Pancreas (tissue), 10 donors: ENCODE measurements at regions not wholly inside any gene's neighbourhood (a gene's known extent, or its start where the extent isn't known, plus 50 kb on each side); places are given as distances from the start of the nearest gene placed in this dataset.

Experiments used
- ATAC-seq, 4 donors: fragments of 200-7000 bp; cut with Tn5 transposase; one replicate each; pipeline versions ENCODE4 v1.8.0 to v1.9.1; 2020; ENCODE audit warnings: mild to moderate bottlenecking in 4 of 4, moderate library complexity in 4 of 4
- DNase-seq, 6 donors: peaks; one replicate each; pipeline ENCODE4 v3.0.0-alpha.2; 2020
- FAIRE-seq: peaks from 2 replicates; lab custom pipeline; 2012; peaks lifted over from hg19 to GRCh38; lab: Jason Lieb, UNC
- H3K27ac ChIP-seq, 4 donors: fragments of 200-600 bp; sonication (generic); 1 replicate in 3 of 4; 2 replicates in 1 of 4; pipeline versions ENCODE4 v1.5.0 to v1.8.0; 2020
- H3K27me3 ChIP-seq, 4 donors: fragments of 200-600 bp; one replicate each; pipeline ENCODE4 v1.8.0; 2021
- H3K36me3 ChIP-seq, 3 donors: fragments of 200-600 bp; sonication (generic) in 1 of 3; one replicate each; pipeline versions ENCODE4 v1.5.0 to v1.8.0; 2020 to 2021
- H3K4me1 ChIP-seq, 3 donors: fragments of 200-600 bp; one replicate each; pipeline ENCODE4 v1.8.0; 2021
- H3K4me3 ChIP-seq, 4 donors: fragments of 200-600 bp; sonication (generic) in 2 of 4; one replicate each; pipeline versions ENCODE4 v1.5.0 to v1.8.0; 2020 to 2021
- H3K9me3 ChIP-seq, 4 donors: fragments of 200-600 bp; one replicate each; pipeline ENCODE4 v1.8.0; 2021
- WGBS, 2 donors: extraction: QIAGEN DNeasy Blood & Tissue Kit; methylation state at CpG; one replicate each; pipeline ENCODE4 v1.1.7; 2013; 5-methylcytosine and 5-hydroxymethylcytosine counted together
- intact Hi-C, 3 donors: fragments of 100-400 bp; cut with DNase I; formaldehyde crosslinking; loops; one replicate each; pipeline versions ENCODE4 v1.11.1 to v1.14.2; 2022
- TF ChIP-seq, protein P1 (sequence below), 4 donors: fragments of 200-600 bp; sonication (generic) in 3 of 4; IDR thresholded peaks; one replicate each; pipeline versions ENCODE4 v1.5.0 to v1.8.0; 2021; ENCODE audit warnings: antibody characterized with exemption in 4 of 4
- donor health status: healthy with polysubstance abuse.
- donor health status: DM: no; HTN: no; CAD: no; lungs with moderate emphysema.
- donor health status: DM: no; HTN: no; CAD: no.
- donor health status: control.
- donor health status: control.
- donor health status: Bipolar disorder and iron deficiency.
- donor health status: DM: yes; HTN: yes; CAD: no.
- donor health status: DM: no; HTN: no; CAD: no.
- donor health status: DM: no; HTN: no; CAD: no.
- donor health status: DM: yes; HTN: yes; CAD: no.

DNA sequence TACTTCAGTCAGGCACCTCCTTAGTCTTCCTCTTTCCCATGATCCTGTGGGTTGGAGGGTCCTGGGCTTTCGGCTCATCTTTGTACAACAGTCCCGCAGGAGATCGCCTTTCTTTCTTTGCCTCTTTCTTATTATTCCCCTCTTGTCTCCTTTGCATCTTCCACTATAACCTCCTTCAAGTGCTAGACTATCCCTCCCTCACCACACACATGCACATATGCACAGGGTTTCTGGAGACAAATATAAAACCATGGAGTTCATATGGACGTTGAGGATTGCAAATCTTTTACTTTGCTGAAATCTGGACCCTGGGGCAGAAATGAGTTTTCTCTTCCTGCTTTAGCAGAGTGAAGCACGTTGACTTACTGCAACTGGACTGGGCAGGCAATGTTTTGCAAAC, 80.3 kb downstream of the TMEM17 start:
- Histone ChIP-seq H3K36me3 (no peaks in the 10 kb centered on the region), H3K4me1 (no peaks in the 10 kb centered on the region), H3K27ac (no peak overlapping the region), H3K4me3 (no peak overlapping the region), H3K9me3 (no peaks in the 10 kb centered on the region), H3K27me3 (no peaks in the 10 kb centered on the region)
- TF ChIP-seq, protein P1, sequence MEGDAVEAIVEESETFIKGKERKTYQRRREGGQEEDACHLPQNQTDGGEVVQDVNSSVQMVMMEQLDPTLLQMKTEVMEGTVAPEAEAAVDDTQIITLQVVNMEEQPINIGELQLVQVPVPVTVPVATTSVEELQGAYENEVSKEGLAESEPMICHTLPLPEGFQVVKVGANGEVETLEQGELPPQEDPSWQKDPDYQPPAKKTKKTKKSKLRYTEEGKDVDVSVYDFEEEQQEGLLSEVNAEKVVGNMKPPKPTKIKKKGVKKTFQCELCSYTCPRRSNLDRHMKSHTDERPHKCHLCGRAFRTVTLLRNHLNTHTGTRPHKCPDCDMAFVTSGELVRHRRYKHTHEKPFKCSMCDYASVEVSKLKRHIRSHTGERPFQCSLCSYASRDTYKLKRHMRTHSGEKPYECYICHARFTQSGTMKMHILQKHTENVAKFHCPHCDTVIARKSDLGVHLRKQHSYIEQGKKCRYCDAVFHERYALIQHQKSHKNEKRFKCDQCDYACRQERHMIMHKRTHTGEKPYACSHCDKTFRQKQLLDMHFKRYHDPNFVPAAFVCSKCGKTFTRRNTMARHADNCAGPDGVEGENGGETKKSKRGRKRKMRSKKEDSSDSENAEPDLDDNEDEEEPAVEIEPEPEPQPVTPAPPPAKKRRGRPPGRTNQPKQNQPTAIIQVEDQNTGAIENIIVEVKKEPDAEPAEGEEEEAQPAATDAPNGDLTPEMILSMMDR (IDR thresholded peaks at IDR 0.05): no peak
- intact Hi-C loops: no loop called here
- FAIRE-seq (no peak), DNase-seq (no peak), ATAC-seq (no peak)
- 76 to 79% methylated on average over 5 of the region's 5 CpGs for WGBS, 2 donors

DNA sequence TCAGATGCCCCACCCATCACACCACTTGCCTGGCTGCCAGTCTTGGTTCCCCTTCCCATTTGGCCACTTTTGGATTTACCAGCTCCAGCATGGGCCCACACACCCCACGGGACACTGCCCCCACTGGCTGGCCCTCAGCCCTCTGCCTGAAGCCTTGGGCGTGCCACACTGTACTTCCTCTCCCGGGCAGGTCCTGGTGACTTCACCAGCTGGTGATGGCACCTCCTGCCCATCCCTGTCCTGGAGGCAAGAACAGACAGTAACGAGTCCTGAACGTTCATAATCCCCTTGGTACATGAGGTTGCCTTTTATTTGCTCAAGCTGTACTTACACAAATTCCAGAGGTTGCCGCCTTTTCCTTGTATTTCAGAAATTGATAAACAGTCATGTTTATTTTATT, 81.1 kb downstream of the TMEM17 start:
- TF ChIP-seq, protein P1 (IDR thresholded peaks at IDR 0.05): no peak
- DNase-seq: no peak
- ATAC-seq: no peak
- FAIRE-seq: no peak
- Histone ChIP-seq H3K27me3 (no peaks in the 10 kb centered on the region), H3K4me3 (no peak overlapping the region), H3K36me3 (no peaks in the 10 kb centered on the region), H3K4me1 (no peaks in the 10 kb centered on the region), H3K9me3 (no peaks in the 10 kb centered on the region), H3K27ac (no peak overlapping the region)
- intact Hi-C loops: no loop called here
- WGBS, 2 donors: 66 to 72% methylated on average over 6 of the region's 6 CpGs

GRCh38 chr2:62423883-62424458, 82.0 kb downstream of the TMEM17 start:
- 82 to 84% methylated on average over 3 of the region's 3 CpGs for WGBS, 2 donors
- no peak for DNase-seq
- Histone ChIP-seq H3K27ac (no peak overlapping the region), H3K4me1 (no peaks in the 10 kb centered on the region), H3K27me3 (no peaks in the 10 kb centered on the region), H3K9me3 (no peaks in the 10 kb centered on the region), H3K4me3 (no peak overlapping the region), H3K36me3 (no peaks in the 10 kb centered on the region)
- TF ChIP-seq, protein P1 (IDR thresholded peaks at IDR 0.05): no peak
- no peak for FAIRE-seq
- ATAC-seq: no peak
- intact Hi-C loops: no loop called here

DNA sequence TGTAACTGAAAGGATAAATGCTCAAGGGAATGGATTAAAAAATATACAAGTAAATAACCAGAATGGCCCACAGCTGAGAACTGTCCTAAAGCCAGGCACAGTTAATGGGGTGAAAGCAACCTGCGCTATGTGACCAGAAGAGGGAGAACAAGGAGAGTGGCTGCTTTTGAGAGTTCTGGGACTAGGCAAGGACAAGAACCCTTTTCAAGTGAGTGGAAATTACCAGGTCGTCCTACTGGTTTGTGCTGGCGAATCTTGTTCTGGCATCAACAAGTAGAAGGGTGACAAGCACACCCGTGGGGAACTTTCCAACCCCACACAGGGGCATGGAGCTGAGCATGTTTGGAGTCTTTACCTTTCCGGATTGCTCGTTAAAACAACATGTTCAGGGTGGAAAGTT, 82.8 kb downstream of the TMEM17 start:
- Histone ChIP-seq H3K4me1 (no peaks in the 10 kb centered on the region), H3K27ac (no peak overlapping the region), H3K4me3 (no peak overlapping the region), H3K9me3 (no peaks in the 10 kb centered on the region), H3K36me3 (no peaks in the 10 kb centered on the region), H3K27me3 (no peaks in the 10 kb centered on the region)
- FAIRE-seq (no peak), DNase-seq (no peak), ATAC-seq (no peak)
- intact Hi-C loops: no loop called here
- TF ChIP-seq, protein P1 (IDR thresholded peaks at IDR 0.05): no peak
- 68 to 74% methylated on average over 6 of the region's 6 CpGs for WGBS, 2 donors

DNA sequence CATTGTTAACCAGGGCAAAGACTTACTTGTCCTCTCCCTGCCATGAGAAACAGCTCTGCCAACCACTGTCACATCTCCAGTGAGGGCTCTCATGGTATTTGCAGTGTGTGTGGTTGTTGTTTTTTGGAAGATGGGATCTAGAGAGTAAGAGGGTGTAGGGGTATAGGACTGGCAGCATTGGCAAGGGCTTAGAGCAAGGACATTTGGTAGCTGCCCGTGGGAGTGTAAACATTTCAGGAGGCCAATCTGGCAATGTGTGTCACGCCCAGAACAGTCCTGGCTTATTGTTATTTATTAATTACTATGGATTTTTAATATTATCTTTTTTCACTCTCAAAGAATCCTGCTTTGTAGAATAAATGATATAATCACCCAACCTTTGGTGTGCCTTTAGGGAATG, 90.5 kb downstream of the TMEM17 start:
- ATAC-seq (no peak), DNase-seq (no peak), FAIRE-seq (no peak)
- intact Hi-C loops: loop anchor here in 1 of 3 donors (10.0 kb wide), 1 partner anchor 491 kb away; no protein-coding TSS in a partner anchor
- WGBS, 2 donors: 19 to 22% methylated on average over 2 of the region's 2 CpGs
- Histone ChIP-seq H3K27me3 (no peaks in the 10 kb centered on the region), H3K27ac (no peak overlapping the region), H3K4me3 (no peak overlapping the region), H3K36me3 (no peaks in the 10 kb centered on the region), H3K9me3 (no peaks in the 10 kb centered on the region), H3K4me1 (peaks cover 0 to 5% (median 0%) of the 10 kb centered on the region in 3 donors)
- TF ChIP-seq, protein P1 (IDR thresholded peaks at IDR 0.05): no peak
